GM20000 (cell line): ENCODE measurements at regions not wholly inside any gene's neighbourhood (a gene's known extent, or its start where the extent isn't known, plus 50 kb on each side); places are given as distances from the start of the nearest gene placed in this dataset.
"Not testable (repeated sequence)": the region's sequence is repeated elsewhere in the genome, so short reads cannot be mapped to it uniquely, and the experiment has no call there.

Experiments
- DNase-seq: peaks from one replicate; pipeline ENCODE4 v3.0.0; 2012; ENCODE audit warnings: low spot score
- TF ChIP-seq, protein P1 (sequence below): IDR thresholded peaks from 2 replicates; pipeline ENCODE4 v1.5.1; 2012; ENCODE audit warnings: mild to moderate bottlenecking, control low read depth; ENCODE audit errors: extremely low read depth, missing control alignments

DNA sequence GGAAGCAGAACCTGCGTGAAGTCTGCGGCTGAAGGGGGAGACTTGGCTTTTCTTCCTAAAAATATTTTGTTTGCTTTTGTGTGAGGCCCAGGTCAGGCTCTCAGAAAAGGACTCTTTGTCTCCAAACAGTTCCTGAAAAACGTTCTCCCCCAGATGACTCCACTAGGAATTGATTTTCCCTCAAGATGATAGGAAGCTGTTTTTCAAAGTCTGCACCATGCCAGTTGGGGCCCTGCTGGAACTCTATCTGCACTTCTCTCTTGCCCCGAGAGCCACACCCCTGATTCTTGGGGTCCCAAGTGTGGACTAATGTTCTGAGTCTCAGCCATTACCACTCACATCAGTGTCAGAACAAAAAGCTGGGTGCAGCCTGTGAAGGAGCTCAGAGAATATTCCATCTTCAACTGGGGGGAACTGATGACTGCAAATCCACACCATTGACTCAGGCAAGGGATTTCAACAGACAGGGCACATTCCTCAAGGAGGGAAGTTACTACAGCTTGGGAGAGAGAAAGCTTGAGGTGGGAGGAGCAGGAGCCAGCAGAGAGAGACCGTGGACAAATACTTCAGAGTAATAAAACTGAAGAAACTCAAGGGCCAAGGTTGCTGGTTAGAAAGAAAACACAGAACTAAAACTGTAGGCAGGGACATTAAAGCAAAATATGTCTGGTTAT lies 768.3 kb downstream of the RNF144A start:
- TF ChIP-seq, protein P1, sequence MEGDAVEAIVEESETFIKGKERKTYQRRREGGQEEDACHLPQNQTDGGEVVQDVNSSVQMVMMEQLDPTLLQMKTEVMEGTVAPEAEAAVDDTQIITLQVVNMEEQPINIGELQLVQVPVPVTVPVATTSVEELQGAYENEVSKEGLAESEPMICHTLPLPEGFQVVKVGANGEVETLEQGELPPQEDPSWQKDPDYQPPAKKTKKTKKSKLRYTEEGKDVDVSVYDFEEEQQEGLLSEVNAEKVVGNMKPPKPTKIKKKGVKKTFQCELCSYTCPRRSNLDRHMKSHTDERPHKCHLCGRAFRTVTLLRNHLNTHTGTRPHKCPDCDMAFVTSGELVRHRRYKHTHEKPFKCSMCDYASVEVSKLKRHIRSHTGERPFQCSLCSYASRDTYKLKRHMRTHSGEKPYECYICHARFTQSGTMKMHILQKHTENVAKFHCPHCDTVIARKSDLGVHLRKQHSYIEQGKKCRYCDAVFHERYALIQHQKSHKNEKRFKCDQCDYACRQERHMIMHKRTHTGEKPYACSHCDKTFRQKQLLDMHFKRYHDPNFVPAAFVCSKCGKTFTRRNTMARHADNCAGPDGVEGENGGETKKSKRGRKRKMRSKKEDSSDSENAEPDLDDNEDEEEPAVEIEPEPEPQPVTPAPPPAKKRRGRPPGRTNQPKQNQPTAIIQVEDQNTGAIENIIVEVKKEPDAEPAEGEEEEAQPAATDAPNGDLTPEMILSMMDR, result no peak
- no peak for DNase-seq

DNA sequence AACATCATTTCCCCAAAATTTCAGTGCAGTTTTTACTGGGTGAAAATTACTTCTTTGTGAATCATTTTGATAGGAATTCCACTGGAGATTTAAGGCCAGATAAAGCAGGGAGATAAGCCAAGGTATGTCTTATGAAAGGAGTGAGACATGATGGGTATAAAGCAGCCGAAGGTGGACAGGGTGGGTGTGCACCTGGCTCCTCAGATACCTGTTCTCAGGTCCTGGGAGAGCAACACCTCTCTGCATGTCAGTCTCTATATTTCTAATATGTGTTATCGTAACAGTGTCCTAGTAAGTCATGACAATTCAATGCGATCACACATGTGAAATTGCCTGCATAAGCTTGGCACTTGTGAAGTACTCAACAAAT lies 768.8 kb downstream of the RNF144A start:
- TF ChIP-seq, protein P1, result no peak
- no peak for DNase-seq

DNA sequence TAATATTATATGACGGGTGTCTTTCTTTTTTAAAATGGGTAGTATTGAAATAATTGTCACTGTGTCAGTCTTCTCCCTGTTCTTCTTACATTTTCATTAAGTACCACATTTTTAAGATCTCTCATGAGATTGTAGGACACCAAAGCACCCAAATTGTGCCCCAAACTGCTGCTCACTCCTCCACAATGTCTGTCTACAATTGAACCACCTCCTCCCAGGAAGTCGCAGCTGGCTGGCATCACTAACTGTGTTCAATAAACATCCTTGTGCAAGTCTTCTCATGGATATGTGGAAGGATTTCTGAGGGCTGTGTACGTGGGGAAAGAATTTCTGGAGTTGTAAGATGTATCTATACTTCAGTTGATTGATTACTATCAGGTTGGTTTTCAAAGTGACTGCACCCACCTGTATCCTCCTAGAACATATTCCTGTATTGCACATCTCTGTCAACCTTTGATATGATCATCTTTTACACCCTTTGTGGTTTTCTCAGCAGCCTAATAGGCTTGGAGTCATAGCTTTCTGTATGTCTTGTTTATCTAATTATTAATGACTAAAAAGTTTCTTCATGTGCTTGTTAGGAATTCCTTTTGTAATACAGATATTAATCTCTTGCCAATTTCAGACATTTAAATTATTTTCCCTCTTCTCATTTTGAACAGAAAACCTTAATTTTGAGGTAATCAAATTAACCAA lies 774.9 kb downstream of the RNF144A start:
- DNase-seq, result no peak
- TF ChIP-seq, protein P1, result no peak

DNA sequence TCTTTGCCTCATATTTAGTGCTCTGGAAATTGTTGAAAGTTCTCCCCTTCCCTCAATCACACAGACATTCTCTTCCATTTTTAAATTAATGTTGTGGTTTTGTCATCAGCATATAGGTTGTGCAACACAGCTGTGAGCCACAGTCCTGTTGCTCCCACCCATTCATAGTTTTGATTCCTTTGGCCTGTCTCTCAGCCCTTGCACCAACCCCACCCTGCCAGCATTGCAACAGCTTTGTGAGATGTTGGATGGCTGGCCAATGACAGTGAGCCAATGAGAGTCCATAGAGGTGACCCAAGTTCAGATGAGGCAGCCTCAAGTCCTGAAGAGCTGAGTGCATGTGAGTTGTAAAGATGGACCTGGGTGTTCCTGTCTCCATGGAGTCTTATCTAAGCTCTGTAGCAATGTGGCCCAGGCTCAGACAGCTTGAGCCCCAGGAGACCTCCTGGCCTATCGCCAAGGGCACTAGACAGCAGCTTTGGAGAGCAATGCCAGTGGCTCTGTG lies 775.5 kb downstream of the RNF144A start:
- no peak for DNase-seq
- TF ChIP-seq, protein P1, result no peak

DNA sequence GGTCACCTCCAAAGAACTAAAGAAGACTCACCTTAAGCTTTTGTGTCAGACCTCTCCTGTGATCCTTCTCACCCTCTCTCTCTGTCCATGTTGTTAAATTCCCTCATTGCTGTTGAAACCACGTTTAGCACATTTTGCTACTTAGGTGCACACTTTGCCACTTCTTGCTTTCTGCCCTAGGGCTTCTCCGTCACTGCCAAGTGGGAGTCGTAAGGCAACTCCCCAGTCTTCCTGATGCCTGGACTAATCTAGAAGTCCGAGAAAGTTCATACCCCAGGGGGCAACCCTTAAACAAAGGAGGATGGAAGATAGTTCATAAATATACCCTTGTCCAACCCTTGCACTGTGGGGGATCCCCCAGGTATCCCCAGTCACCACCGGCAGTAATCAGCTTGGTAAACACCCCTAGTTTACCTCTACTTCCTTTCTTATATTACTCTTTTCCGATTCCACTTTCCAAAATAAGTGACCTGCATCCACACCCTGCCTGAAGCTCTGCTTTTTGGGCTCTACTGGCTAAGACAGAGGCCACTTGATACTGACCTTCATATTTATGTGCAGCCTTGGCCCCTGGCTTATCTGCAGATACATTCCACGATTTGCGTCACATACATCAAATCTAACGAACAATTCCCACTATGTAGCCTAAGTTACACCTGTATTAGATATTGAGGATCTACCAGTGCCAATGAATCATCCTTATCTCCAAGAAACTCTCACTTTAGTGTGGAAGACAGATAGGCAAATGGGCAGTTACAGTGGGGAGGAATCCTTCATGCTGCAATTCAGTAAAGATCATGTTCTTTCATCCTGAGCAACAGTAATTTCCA lies 776.2 kb downstream of the RNF144A start:
- DNase-seq, result no peak

DNA sequence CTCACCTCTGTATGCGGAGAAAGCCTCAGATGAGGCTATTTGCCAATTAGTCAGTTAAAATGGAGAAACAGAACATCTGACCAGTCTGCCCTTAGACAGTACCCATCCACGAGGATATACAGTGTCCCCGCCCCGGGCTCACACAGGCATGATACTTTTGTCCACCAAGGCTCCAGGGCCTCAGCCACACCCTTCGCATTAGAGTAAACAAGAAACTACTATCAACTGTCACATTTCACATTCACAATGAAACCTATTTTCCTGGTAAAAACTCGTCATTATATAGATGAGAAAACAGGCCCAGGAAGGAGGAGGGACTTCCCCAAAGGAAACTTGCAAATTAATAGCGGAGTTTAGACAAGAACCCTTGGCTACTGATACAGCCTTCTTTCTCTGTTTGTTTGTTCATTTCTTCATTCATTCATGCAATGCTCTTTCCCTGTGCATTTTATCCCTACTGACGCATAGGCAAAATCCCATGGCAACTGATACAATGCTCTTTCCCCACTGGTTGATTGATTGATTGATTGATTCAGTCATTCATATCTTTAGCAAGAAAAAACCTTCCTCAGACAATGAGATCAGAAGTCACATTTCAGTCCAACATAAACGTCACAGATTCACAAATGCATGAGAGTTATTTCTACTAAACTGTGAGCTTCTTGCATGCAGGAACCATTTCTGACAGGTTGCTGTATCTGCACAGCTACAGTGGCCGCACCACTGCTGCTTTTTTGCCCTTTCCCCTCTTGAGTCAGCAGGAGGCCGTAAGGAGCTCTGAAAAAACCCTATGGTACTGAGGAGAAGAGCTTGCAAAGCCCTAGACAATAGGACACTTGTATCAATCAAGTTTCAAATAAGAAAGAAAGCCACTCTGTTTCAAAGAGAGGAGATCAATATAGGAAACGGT lies 777.1 kb downstream of the RNF144A start:
- no peak for DNase-seq
- TF ChIP-seq, protein P1, result no peak

More for the DNA sequence above, 776.2 kb downstream of the RNF144A start:
- TF ChIP-seq, protein P1, result no peak

DNA sequence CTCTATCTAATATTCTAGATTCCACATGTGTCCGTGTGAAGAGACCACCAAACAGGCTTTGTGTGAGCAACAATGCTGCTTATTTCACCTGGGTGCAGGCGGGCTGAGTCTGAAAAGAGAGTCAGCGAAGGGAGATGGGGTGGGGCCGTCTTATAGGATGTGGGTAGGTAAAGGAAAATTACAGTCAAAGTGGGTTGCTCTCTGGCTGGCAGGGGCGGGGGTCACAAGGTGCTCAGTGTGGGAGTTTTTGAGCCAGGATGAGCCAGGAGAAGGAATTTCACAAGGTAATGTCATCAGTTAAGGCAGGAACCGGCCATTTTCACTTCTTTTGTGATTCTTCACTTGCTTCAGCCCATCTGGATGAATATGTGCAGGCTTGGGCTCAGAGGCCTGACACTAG lies 779.3 kb downstream of the RNF144A start:
- DNase-seq, result not testable (repeated sequence)
